HG02763 (cell line): ENCODE measurements at regions not wholly inside any gene's neighbourhood (a gene's known extent, or its start where the extent isn't known, plus 50 kb on each side); places are given as distances from the start of the nearest gene placed in this dataset.

Experiments
- ATAC-seq: cut with Tn5 transposase; IDR thresholded peaks from one replicate; pipeline ENCODE4 v1.9.1; 2021; ENCODE audit warnings: mild to moderate bottlenecking, moderate library complexity; ENCODE audit not compliant: unreplicated experiment

DNA sequence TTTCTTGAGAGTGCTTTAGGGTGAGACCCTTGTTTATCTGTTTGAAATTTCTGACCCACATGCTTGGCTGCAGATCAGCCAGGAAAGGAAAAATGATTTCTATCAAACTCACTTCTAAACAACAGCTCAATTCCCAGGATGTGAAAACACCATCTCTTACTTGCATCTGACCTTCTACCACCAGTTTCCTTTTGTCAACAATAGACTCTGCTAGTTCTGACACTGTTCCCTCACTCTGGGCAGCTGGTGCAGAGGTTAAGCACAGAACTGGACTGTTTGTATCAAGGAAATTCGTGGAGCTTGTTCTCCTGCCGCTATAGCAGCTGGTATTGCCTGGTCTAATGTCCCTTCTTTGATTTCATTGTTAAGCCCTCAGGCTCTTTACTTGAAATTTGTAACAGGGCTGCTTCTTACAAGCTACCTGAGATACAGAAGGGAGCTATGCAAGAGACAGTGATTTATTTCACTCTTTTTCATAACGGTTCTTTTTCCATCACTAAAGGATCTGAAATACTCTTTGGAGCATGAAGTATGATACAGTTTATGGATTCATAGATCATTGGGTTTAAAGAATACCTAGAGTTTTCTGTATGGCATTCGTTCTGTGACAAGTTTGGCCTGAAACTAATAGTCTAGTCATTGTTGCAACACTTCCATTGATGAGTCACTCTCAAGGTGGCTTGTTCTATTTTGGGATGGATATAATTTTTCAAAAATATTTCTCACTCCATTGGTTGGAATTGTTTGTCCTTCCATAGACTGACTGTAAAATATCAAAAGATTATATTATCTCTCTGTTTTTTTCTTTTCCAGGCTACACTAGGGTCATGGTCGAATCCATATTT lies 178.2 kb upstream of the ZC3H12C start:
- no peak for ATAC-seq

GRCh38 chr11:109926941-109927340 lies 166.3 kb upstream of the ZC3H12C start:
- no peak for ATAC-seq

DNA sequence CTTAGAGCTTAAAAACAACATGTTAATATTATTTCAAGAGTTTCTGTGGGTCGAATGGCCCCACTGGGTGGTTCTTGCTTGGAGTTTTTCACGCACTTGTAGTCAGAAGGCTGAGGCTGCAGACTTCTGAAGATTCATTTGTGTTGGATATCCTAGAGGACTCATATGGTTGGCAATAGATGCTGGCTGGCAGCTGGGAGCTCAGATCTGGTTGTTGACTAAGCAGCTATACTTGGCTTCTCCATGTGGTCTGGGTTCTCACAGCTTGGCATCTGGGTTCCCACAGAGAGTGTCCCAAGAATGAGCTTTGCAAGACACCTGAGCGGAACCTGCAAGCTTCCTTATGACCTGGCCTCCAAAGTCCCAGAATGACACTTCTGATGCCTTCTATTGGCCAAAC lies 163.9 kb upstream of the ZC3H12C start:
- no peak for ATAC-seq

GRCh38 chr11:109933126-109933525 lies 160.1 kb upstream of the ZC3H12C start:
- no peak for ATAC-seq

DNA sequence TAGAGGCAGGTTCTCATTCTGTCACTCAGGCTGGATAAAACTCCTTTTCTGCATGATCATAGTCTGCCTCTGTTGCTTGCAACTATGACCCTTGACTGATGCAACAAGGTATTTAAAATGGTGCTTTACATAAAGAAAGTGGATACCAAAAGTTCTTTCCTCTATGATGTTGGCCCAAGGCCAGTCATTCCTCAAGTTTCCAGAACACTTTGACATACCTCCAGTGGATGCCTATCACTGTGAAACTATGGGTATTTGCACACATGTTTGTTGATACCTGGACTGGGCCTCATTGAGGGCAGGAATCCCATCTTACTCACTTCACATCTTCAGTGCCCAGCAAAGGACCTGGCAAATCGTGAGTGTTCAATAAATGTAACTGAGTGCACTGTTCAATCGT lies 159.0 kb upstream of the ZC3H12C start:
- no peak for ATAC-seq

DNA sequence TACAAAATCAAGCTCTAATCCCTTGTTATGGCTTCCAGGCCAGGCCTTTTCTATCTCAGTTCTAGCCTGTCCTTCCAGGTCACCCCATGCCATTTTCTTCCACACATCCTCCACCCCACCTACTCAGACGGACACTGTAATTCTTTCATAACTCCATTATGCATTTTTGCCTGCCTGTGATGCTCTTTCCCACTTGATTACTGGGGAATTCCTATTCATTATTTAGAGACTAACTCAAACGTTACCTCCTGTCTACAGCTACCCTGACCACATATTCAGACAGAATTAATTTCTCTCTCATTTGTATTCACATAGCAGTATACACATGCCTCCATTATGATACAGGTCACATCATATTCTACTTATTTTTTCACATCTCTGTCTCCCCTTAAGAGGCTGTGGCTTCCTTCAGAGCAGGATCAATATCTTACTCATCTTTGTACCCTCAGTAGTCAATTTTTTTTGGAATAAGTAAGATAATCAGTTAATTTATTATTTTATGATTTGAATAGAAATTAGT lies 156.5 kb upstream of the ZC3H12C start:
- ATAC-seq, result no peak

DNA sequence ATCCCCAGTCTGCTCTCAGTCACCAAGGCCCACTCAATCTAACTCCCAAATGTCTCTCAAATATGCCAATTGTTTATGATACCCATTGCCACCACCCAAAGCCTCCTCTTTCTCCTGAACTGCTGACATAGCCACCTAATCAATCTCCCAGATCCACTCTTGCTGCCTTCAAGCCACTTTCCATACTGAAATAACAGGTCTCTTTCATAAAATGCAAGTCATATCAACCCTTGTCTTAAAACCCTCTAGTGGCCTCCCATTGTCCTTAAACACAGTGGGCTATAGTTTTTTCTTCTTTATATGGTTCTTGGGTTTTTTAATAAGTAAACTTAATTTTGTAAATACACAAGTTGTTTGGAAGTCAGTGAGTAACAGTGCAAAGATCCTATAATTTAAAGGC lies 155.2 kb upstream of the ZC3H12C start:
- no peak for ATAC-seq

DNA sequence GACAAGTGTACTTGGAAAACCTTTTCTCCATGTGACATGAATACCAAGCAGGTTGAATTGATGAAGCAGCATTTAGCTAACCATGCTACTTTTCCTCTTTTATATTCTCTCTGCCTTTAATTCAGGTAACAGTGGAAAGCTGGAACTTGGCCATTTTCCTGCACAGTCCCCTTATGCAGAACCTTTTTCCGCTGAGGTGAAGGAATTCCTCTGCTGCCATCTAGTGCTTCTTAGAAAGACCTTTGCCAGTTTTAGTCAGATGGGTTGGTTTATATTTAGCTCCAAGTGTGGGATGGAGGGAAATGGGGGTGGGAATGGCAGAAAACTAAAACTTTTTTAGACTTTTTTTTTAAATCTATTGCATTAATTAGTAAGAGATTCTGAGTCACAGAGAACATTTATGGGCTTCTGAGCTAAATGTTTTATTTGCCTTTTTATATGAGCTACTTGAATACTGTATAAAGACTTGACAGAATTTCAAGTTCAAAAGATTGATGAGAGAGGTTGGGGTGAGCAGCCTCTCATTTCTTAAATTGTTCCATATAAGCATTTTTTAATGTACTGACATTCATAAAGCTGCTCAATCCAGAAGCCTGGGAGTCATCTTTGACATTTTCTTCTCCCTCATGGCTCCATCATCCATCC lies 153.9 kb upstream of the ZC3H12C start:
- ATAC-seq, result no peak

GRCh38 chr11:109940816-109941215 lies 152.4 kb upstream of the ZC3H12C start:
- ATAC-seq, result no peak

DNA sequence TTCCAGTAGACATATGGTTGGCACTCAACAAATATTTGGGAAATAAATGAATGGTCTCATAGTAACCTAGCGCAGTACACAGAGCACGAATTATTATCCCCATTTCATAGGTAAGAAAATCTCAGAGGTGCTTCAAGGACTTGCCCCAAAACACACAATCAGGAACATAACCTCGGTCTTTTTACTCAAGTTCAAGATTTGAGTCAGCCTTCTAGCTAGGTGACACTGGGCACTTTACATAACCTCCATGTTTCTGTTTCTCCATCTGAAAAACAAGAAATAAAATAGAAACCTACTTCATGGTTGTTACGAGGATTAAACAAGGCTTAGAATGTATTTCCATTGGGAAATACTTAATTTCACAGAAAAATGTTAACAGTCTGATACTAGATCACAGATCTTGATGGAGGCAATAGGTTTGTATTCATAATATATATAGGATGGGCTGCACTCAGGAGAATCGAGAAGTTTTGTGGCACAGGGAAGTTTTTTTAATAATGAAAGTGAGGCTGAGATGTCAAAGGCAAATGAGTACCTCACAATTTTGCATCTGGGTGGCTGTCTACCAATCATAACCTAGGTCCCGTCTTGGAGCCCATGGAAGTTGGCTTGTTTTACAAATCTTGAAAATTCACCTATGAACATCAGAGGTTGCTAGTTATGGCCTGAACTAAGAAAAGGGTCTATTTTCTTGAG lies 147.4 kb upstream of the ZC3H12C start:
- peak; percentile 73 for ATAC-seq

GRCh38 chr11:109946322-109946846 lies 146.8 kb upstream of the ZC3H12C start:
- peak; percentile 83 for ATAC-seq

DNA sequence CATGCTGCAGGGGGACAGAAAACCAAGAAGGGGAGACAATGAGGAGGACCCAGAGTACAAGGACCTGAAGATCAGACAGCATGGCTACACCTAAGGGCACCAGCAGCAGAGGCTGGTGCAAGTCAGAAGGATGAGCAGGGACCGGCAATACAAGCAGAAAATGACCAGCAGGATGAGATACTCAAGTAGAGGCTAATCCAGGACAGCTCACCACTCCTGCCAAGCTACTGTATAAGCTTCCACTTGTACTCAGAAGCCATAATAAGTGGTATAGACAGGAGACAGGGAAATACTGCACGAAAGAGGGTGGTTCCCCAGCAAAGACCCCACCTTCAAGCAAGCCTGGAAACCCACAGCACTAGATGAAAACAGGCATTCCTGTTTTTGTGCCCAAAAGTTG lies 138.7 kb upstream of the ZC3H12C start:
- ATAC-seq, result no peak

DNA sequence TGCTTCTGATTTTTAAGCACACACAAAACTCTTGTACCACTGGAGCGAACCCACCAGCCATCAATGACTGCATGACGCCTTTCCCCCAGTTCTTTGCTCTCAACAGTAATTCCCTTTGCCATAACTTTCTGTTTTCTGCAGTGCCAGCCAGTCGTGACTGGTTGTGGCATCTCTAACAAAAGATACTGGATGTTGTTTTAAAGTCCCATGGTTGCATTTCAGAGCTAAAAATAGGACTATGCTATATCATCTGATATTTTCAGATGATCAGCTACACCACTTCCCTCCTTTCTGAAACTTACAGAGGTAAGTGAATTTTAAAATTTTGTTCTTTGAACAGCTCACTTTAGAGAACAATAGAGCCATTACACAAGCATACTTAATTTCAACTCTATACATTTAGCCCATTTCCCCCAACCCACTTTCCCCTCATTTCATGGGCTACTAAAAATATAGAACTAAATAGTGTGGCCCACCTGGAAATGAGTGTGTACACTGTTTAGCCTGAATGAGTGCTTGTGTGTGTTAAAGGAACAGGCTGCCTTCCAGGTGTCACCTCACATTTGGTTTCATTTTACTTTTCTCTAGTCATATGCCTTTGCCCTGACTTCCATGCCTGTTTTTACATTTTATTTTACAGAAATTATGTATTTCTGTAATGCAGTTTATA lies 136.9 kb upstream of the ZC3H12C start:
- peak; percentile 77 for ATAC-seq

- ATAC-seq, result peak; percentile 39
These were observed 136.2 kb upstream of the ZC3H12C start for GRCh38 chr11:109957000-109957399.

DNA sequence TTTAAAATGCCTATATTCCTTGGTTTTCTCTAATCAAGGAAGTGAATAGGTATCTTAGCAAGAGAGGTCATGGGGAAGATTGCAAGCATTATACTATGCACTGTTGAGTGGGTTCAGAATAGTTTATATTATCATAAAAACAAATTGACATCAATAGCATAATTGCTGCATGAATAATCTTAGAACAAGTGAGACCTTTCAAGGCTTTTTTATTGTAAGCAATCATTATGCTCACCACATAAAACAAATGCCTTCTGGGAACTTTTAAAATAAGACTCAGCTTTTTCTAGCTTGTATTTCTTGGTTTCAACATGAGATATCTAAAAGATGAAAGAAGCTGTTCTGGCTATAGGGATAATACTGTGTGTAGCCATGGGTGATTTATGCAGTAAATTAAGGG lies 135.6 kb upstream of the ZC3H12C start:
- ATAC-seq, result no peak

- no peak for ATAC-seq
These were observed 134.9 kb upstream of the ZC3H12C start for GRCh38 chr11:109958131-109958820.

DNA sequence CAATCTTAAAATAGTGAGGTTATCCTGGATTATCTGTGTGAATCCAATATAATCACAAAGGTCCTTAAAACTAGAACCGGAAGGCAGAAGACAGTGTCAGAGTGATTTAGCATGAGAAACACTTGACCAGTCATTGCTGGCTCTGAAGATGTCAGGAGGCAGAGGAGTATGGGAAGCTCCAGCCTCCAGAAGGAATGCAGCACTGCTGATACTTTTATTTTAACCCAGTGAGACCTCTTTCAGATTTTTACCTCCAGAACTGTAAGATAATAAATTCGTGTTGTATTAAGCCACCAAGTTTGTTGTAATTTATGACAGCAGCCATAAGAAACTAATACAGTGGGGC lies 134.4 kb upstream of the ZC3H12C start:
- ATAC-seq, result no peak

- ATAC-seq, result no peak
These were observed 132.4 kb upstream of the ZC3H12C start for GRCh38 chr11:109960831-109961230.

DNA sequence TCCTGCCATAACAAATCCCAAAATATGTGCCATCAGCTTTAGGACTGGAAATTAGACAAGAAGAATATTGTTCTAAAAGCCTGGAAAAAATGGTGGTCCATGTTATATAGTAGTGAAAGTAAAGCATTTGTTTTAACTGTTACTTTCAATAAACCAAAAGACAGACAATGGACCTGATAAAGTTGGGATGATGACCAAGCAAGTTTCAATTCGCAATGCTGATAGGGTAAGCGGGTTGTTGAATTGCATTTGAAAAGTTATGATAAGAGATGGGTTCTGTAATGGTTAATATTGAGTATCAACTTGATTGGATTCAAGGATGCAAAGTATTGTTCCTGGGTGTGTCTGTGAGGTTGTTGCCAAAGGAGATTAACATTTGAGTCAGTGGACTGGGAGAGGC lies 131.9 kb upstream of the ZC3H12C start:
- no peak for ATAC-seq

DNA sequence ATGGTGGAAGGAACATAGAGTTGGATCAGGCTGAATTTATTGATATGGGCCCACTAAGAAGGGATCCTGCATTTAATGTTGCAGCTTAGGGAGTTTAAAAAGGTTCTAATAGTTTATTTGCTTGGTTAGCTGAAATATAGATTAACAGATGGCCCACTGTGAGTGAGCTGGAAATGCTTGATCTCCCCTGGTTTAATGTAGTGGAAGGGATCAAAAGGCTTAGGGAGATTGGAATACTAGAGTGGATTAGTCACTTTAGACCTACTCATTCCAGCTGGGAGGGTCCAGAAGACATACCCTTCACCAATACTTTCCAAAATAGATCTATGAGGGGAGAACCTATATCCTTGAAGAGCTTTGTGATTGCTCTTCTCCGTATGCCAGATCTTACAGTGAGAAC lies 130.1 kb upstream of the ZC3H12C start:
- no peak for ATAC-seq
